T-cell (primary cell): ENCODE measurements at regions not wholly inside any gene's neighbourhood (a gene's known extent, or its start where the extent isn't known, plus 50 kb on each side); places are given as distances from the start of the nearest gene placed in this dataset.
A peak's percentile ranks its signal among the peaks of the same experiment; 100 is the strongest.
"Not testable (repeated sequence)": the region's sequence is repeated elsewhere in the genome, so short reads cannot be mapped to it uniquely, and the experiment has no call there.

Source experiments
- ATAC-seq, 4 experiments: fragments of 200-7000 bp in 3 of 4; fragments of 150-1000 bp in 1 of 4; cut with Tn5 transposase; replicated peaks in 1 of 4; 1 replicate in 3 of 4; 2 replicates in 1 of 4; pipeline ENCODE4 v1.10.0; 2021; ENCODE audit warnings: moderate library complexity in 3 of 4, mild to moderate bottlenecking in 2 of 4, moderate number of reproducible peaks in 1 of 4
- CTCF ChIA-PET, 2 donors: fragments of 300-600 bp; sonication (Branson Sonifier 250); formaldehyde crosslinking; loops; one replicate each; lab custom pipeline; 2022; ENCODE audit warnings: antibody characterized with exemption in 2 of 2; lab: Charles Lee
- POLR2A ChIA-PET, 2 donors: fragments of 300-600 bp; sonication (Branson Sonifier 250); formaldehyde crosslinking; loops; one replicate each; lab custom pipeline; 2022; ENCODE audit warnings: antibody characterized with exemption in 2 of 2; lab: Charles Lee
- DNase-seq, 35 experiments: peaks; one replicate each; pipeline versions ENCODE4 v3.0.0 to v3.0.0-alpha.2; 2013 to 2023
- H3K27ac ChIP-seq: one replicate; pipeline ENCODE4 v1.5.1; 2013; ENCODE audit warnings: low read length
- H3K27me3 ChIP-seq, 2 experiments: replicated peaks in 1 of 2; 1 replicate in 1 of 2; 2 replicates in 1 of 2; pipeline versions ENCODE4 v1.6.1 to v1.7.0; 2013; ENCODE audit warnings: low read length in 1 of 2, mixed read lengths in 1 of 2; ENCODE audit not compliant: control insufficient read depth in 2 of 2, insufficient read depth in 2 of 2; ENCODE audit errors: extremely low read depth in 1 of 2
- H3K36me3 ChIP-seq, 2 donors: 1 replicate in 1 of 2; 2 replicates in 1 of 2; pipeline versions ENCODE4 v1.6.1 to v1.7.0; 2013; ENCODE audit warnings: low read length in 1 of 2; ENCODE audit not compliant: control insufficient read depth in 2 of 2, insufficient read depth in 1 of 2; ENCODE audit errors: extremely low read depth in 1 of 2
- H3K4me1 ChIP-seq, 2 experiments: 1 replicate in 1 of 2; 2 replicates in 1 of 2; pipeline versions ENCODE4 v1.6.1 to v1.7.0; 2013; ENCODE audit warnings: low read length in 2 of 2, mixed read lengths in 1 of 2; ENCODE audit not compliant: insufficient read depth in 2 of 2, control insufficient read depth in 1 of 2; ENCODE audit errors: extremely low read depth in 1 of 2
- H3K4me3 ChIP-seq, 2 donors: 1 replicate in 1 of 2; 2 replicates in 1 of 2; pipeline versions ENCODE4 v1.5.1 to v1.7.0; 2013; ENCODE audit warnings: mild to moderate bottlenecking in 2 of 2, low read length in 1 of 2, moderate library complexity in 1 of 2; ENCODE audit not compliant: control insufficient read depth in 1 of 2; ENCODE audit errors: extremely low read depth in 1 of 2
- H3K9me3 ChIP-seq: 2 replicates; pipeline ENCODE4 v1.7.0; 2013
- H3K27ac Mint-ChIP-seq, 2 donors: one replicate each; pipeline ENCODE4 v1.8.0; 2020 to 2021; ENCODE audit warnings: mild to moderate bottlenecking in 2 of 2, mixed read lengths in 2 of 2
- H3K27me3 Mint-ChIP-seq, 2 donors: one replicate each; pipeline ENCODE4 v1.8.0; 2021 to 2022; ENCODE audit warnings: mixed read lengths in 2 of 2
- H3K36me3 Mint-ChIP-seq: one replicate; pipeline ENCODE4 v1.8.0; 2021; ENCODE audit warnings: mixed read lengths
- H3K4me1 Mint-ChIP-seq, 3 donors: one replicate each; pipeline ENCODE4 v1.8.0; 2020 to 2022; ENCODE audit warnings: mixed read lengths in 3 of 3, mild to moderate bottlenecking in 1 of 3
- H3K4me3 Mint-ChIP-seq, 3 donors: one replicate each; pipeline ENCODE4 v1.8.0; 2020 to 2022; ENCODE audit warnings: mild to moderate bottlenecking in 3 of 3, mixed read lengths in 3 of 3, moderate library complexity in 3 of 3
- H3K9me3 Mint-ChIP-seq, 3 donors: one replicate each; pipeline ENCODE4 v1.8.0; 2020 to 2022; ENCODE audit warnings: mixed read lengths in 3 of 3
- WGBS: methylation state at CpG from one replicate; pipeline ENCODE4 v1.1.5; 2013; ENCODE audit warnings: missing lambda C conversion rate; ENCODE audit not compliant: insufficient coverage; 5-methylcytosine and 5-hydroxymethylcytosine counted together

- H3K4me3 Mint-ChIP-seq = peak overlapping the region in 1 of 3 donors; percentile 42
- peaks cover 33 to 49% (median 34%) of the 10 kb centered on the region in 3 donors for H3K4me1 Mint-ChIP-seq
Observed at GRCh38 chr14:34051966-34052657, 101.2 kb upstream of the EGLN3 start.

GRCh38 chr14:34050606-34051005, 99.7 kb upstream of the EGLN3 start:
- no peak for DNase-seq
- H3K4me1 ChIP-seq = peaks cover 17 to 31% of the 10 kb centered on the region in 2 experiments
- ChIA-PET POLR2A (interaction anchor here in 1 of 2 donors (0.5 kb wide), 1 partner anchor 99 kb away, joined by 8 read pairs; no protein-coding TSS in a partner anchor), CTCF (no interaction called here)
- Mint-ChIP-seq H3K36me3 (no peaks in the 10 kb centered on the region), H3K27ac (no peak overlapping the region), H3K4me3 (no peak overlapping the region), H3K27me3 (no peaks in the 10 kb centered on the region), H3K9me3 (no peaks in the 10 kb centered on the region), H3K4me1 (peaks cover 42 to 61% (median 44%) of the 10 kb centered on the region in 3 donors)
- no peaks in the 10 kb centered on the region for H3K36me3 ChIP-seq
- 83% methylated on average over 1 of the region's 1 CpG for WGBS
- peaks cover 0 to 4% of the 10 kb centered on the region in 2 experiments for H3K27me3 ChIP-seq
- H3K9me3 ChIP-seq = no peaks in the 10 kb centered on the region
- no peak overlapping the region for H3K27ac ChIP-seq
- no peak overlapping the region for H3K4me3 ChIP-seq
- no peak for ATAC-seq

More at GRCh38 chr14:34051966-34052657, 101.2 kb upstream of the EGLN3 start:
- H3K4me1 ChIP-seq = peaks cover 10 to 17% of the 10 kb centered on the region in 2 experiments
- no peak overlapping the region for H3K27ac ChIP-seq
- H3K9me3 ChIP-seq = no peaks in the 10 kb centered on the region
- H3K4me3 ChIP-seq = no peak overlapping the region
- ChIA-PET CTCF (no interaction called here), POLR2A (no interaction called here)
- ATAC-seq (peak in 2 of 4 experiments; percentile 32 to 43), DNase-seq (no peak)
- no peaks in the 10 kb centered on the region for H3K36me3 ChIP-seq
- WGBS = 92% methylated on average over 2 of the region's 5 CpGs
- Mint-ChIP-seq H3K27me3 (no peaks in the 10 kb centered on the region), H3K27ac (peak overlapping the region in 1 of 2 donors; percentile 12), H3K36me3 (no peaks in the 10 kb centered on the region), H3K9me3 (no peaks in the 10 kb centered on the region)
- peaks cover 0 to 4% of the 10 kb centered on the region in 2 experiments for H3K27me3 ChIP-seq

- Histone ChIP-seq H3K36me3 (no peaks in the 10 kb centered on the region), H3K4me3 (no peak overlapping the region), H3K4me1 (peaks cover 17 to 32% of the 10 kb centered on the region in 2 experiments), H3K27me3 (peaks cover 0 to 4% of the 10 kb centered on the region in 2 experiments), H3K27ac (no peak overlapping the region), H3K9me3 (no peaks in the 10 kb centered on the region)
- DNase-seq (no peak), ATAC-seq (no peak)
- Mint-ChIP-seq H3K27ac (peak overlapping the region; percentile 2 to 17), H3K27me3 (no peaks in the 10 kb centered on the region), H3K4me3 (peak overlapping the region in 1 of 3 donors; percentile 14), H3K4me1 (peaks cover 42 to 63% (median 49%) of the 10 kb centered on the region in 3 donors), H3K9me3 (no peaks in the 10 kb centered on the region), H3K36me3 (no peaks in the 10 kb centered on the region)
- 84% methylated on average over 2 of the region's 5 CpGs for WGBS
- ChIA-PET CTCF (no interaction called here), POLR2A (interaction anchor here in 1 of 2 donors (0.5 kb wide), 1 partner anchor 98 kb away, joined by 8 read pairs; no protein-coding TSS in a partner anchor)
Observed at GRCh38 chr14:34049790-34050189, 98.9 kb upstream of the EGLN3 start.

DNA sequence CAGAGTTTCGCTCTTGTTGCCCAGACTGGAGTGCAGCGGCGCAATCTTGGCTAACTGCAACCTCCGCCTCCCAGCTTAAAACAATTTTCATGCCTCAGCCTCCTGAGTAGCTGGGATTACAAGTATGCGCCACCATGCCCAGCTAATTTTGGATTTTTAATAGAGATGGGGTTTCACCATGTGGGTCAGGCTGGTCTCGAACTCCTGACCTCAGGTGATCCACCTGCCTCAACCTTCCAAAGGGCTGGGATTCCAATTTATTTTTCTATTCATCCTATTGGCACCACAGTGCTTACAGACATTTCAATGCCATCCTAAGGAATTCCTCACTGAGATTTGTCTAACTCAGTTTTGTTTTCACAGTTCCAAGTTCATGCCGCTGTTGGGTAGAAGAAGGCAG, 98.3 kb upstream of the EGLN3 start:
- H3K4me3 ChIP-seq, H3K9me3 ChIP-seq, H3K27me3 Mint-ChIP-seq, H3K27me3 ChIP-seq, CTCF ChIA-PET, H3K9me3 Mint-ChIP-seq, H3K36me3 ChIP-seq, H3K4me3 Mint-ChIP-seq, POLR2A ChIA-PET, DNase-seq, H3K36me3 Mint-ChIP-seq, ATAC-seq, H3K27ac ChIP-seq: not testable (repeated sequence)
- H3K4me1 ChIP-seq = peaks cover 18 to 36% of the 10 kb centered on the region in 2 experiments
- no CpG with 5 or more reads among the region's 7 CpGs for WGBS
- Mint-ChIP-seq H3K27ac (peak overlapping the region in 1 of 2 donors; percentile 17), H3K4me1 (peaks cover 47 to 67% (median 55%) of the 10 kb centered on the region in 3 donors)

DNA sequence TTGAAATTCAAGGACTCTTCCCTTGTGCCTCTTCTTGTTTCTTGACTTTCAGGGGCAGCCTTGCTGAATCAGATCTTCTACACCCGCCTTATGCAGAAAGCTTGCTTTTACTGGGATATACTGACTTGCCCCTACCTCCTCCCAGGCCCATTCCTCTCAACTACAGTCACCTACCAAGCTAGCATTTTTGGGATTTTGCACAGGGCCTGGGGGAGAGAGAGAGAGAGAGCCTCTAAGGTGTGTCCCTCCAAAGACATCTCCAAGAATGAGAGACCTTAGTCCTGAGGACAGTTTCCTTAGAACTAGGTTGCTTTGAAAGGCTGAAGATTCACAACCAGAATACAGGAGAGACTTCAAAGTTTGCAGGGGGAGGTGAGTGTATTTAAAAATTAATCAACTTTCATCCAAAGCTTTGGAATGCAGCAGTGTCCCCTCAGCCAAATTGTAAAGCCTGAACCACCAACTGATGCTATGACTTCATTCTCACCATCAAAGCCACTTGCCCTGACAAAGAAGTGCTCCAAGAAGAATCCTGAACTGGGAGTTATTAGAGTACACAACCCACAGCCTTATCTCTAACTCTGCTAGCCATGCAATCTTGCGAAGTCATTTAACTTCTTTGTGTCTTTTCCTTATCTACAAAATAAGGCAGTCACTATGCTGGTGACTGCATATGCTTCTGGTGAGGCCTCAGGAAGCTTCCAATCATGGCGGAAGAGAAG, 96.1 kb upstream of the EGLN3 start:
- ChIA-PET POLR2A (no interaction called here), CTCF (no interaction called here)
- Mint-ChIP-seq H3K36me3 (no peaks in the 10 kb centered on the region), H3K4me1 (peaks cover 50 to 66% (median 65%) of the 10 kb centered on the region in 3 donors), H3K27ac (peak overlapping the region; percentile 22 to 72), H3K27me3 (no peaks in the 10 kb centered on the region), H3K4me3 (no peak overlapping the region), H3K9me3 (no peaks in the 10 kb centered on the region)
- WGBS = no CpG with 5 or more reads among the region's 3 CpGs
- DNase-seq (no peak), ATAC-seq (no peak)
- Histone ChIP-seq H3K27me3 (no peaks in the 10 kb centered on the region), H3K36me3 (no peaks in the 10 kb centered on the region), H3K27ac (no peak overlapping the region), H3K9me3 (no peaks in the 10 kb centered on the region), H3K4me1 (peaks cover 22 to 49% of the 10 kb centered on the region in 2 experiments), H3K4me3 (no peak overlapping the region)

GRCh38 chr14:34044666-34045306, 93.9 kb upstream of the EGLN3 start:
- no peaks in the 10 kb centered on the region for H3K36me3 Mint-ChIP-seq
- no peak for ATAC-seq
- ChIA-PET POLR2A (no interaction called here), CTCF (no interaction called here)
- H3K27me3 ChIP-seq = no peaks in the 10 kb centered on the region
- H3K27ac ChIP-seq = no peak overlapping the region
- H3K4me3 ChIP-seq = no peak overlapping the region
- no peak for DNase-seq
- no peaks in the 10 kb centered on the region for H3K27me3 Mint-ChIP-seq
- no peaks in the 10 kb centered on the region for H3K9me3 Mint-ChIP-seq
- no peaks in the 10 kb centered on the region for H3K9me3 ChIP-seq
- WGBS = no CpG with 5 or more reads among the region's 9 CpGs
- H3K4me1 ChIP-seq = peaks cover 18 to 51% of the 10 kb centered on the region in 2 experiments
- no peaks in the 10 kb centered on the region for H3K36me3 ChIP-seq
- no peak overlapping the region for H3K4me3 Mint-ChIP-seq
- H3K27ac Mint-ChIP-seq = peak overlapping the region in 1 of 2 donors; percentile 86
- H3K4me1 Mint-ChIP-seq = peaks cover 43 to 61% (median 53%) of the 10 kb centered on the region in 3 donors
